K562 (cell line): ENCODE measurements at regions not wholly inside any gene's neighbourhood (a gene's known extent, or its start where the extent isn't known, plus 50 kb on each side); places are given as distances from the start of the nearest gene placed in this dataset.

Experiments used
- LEF1 ChIP-seq: fragments of 450-650 bp; IDR thresholded peaks from 2 replicates; pipeline ENCODE4 v1.6.1; 2016; ENCODE audit warnings: mild to moderate bottlenecking
- PHF20 ChIP-seq: fragments of 450-650 bp; IDR thresholded peaks from 2 replicates; pipeline ENCODE4 v1.6.1; 2018; ENCODE audit not compliant: partially characterized antibody
- PRMT5 ChIP-seq: sonication (generic); formaldehyde crosslinking; IDR thresholded peaks from 2 replicates; pipeline ENCODE4 v1.5.0; 2020; ENCODE audit warnings: missing genetic modification reagents
- REST ChIP-seq, 2 experiments: fragments of 450-650 bp; formaldehyde crosslinking in 1 of 2; IDR thresholded peaks; 2 replicates each; pipeline versions ENCODE4 v1.4.0 to v1.6.1; 2014 to 2020; ENCODE audit warnings: mild to moderate bottlenecking in 2 of 2, borderline replicate concordance in 1 of 2, low read depth in 1 of 2
- ZHX1 ChIP-seq: fragments of 150-350 bp; conservative IDR thresholded peaks from 2 replicates; pipeline ENCODE4 v1.6.1; 2014; ENCODE audit warnings: low read length
- ZNF140 ChIP-seq: fragments of 250-450 bp; sonication (Bioruptor Pico); IDR thresholded peaks from 2 replicates; pipeline ENCODE4 v1.8.0; 2021; ENCODE audit warnings: moderate library complexity, mild to moderate bottlenecking, inconsistent platforms
- ZNF165 ChIP-seq: fragments of 250-450 bp; sonication (Bioruptor Pico); IDR thresholded peaks from 2 replicates; pipeline ENCODE4 v1.4.0; 2020; ENCODE audit warnings: borderline replicate concordance
- ZNF324 ChIP-seq: fragments of 250-450 bp; sonication (Bioruptor Pico); IDR thresholded peaks from 2 replicates; pipeline ENCODE4 v1.4.0; 2020; ENCODE audit warnings: mild to moderate bottlenecking
- ZNF77 ChIP-seq: fragments of 250-450 bp; sonication (Bioruptor Pico); IDR thresholded peaks from 2 replicates; pipeline ENCODE4 v1.5.0; 2020

GRCh38 chr14:61197416-61197815 lies 83.7 kb downstream of the TMEM30B start (continued):
- TF ChIP-seq REST (IDR thresholded peaks at IDR 0.05; ENCODE audit: borderline replicate concordance) (no peak), REST (CRISPR knock-in tag; IDR thresholded peaks at IDR 0.05; ENCODE audit: low read depth) (no peak), LEF1 (no peak), PHF20 (no peak), ZNF324 (CRISPR knock-in tag) (no peak), ZNF140 (CRISPR knock-in tag) (no peak), PRMT5 (CRISPR knock-in tag) (no peak), ZNF165 (CRISPR knock-in tag) (no peak), ZNF77 (CRISPR knock-in tag) (no peak), ZHX1 (no peak)
- TF ChIP-seq, all 486 proteins: peak for 0
